Lower lobe of right lung (tissue), 2 donors: ENCODE measurements at regions not wholly inside any gene's neighbourhood (a gene's known extent, or its start where the extent isn't known, plus 50 kb on each side); places are given as distances from the start of the nearest gene placed in this dataset.

Experiments
- ATAC-seq, 2 donors: fragments of 200-7000 bp; cut with Tn5 transposase; one replicate each; pipeline ENCODE4 v1.9.1; 2020 to 2022; ENCODE audit warnings: mild to moderate bottlenecking in 2 of 2, moderate library complexity in 2 of 2
- DNase-seq: peaks from one replicate; pipeline ENCODE4 v3.0.0-alpha.2; 2020
- H3K27ac ChIP-seq: fragments of 200-600 bp; one replicate; pipeline ENCODE4 v1.8.0; 2022
- H3K27me3 ChIP-seq: fragments of 200-600 bp; one replicate; pipeline ENCODE4 v1.8.0; 2022; ENCODE audit warnings: low read depth
- H3K36me3 ChIP-seq: fragments of 200-600 bp; one replicate; pipeline ENCODE4 v1.8.0; 2022; ENCODE audit warnings: mild to moderate bottlenecking
- H3K4me1 ChIP-seq: fragments of 200-600 bp; one replicate; pipeline ENCODE4 v1.8.0; 2022
- H3K4me3 ChIP-seq: fragments of 200-600 bp; one replicate; pipeline ENCODE4 v1.8.0; 2022; ENCODE audit warnings: mild to moderate bottlenecking
- H3K9me3 ChIP-seq: fragments of 200-600 bp; one replicate; pipeline ENCODE4 v1.8.0; 2022
- CTCF ChIP-seq: fragments of 200-600 bp; IDR thresholded peaks from one replicate; pipeline ENCODE4 v1.8.0; 2022; ENCODE audit warnings: antibody characterized with exemption, mild to moderate bottlenecking
- intact Hi-C: fragments of 100-400 bp; cut with DNase I; formaldehyde crosslinking; loops from one replicate; pipeline ENCODE4 v1.11.0; 2022
- donor health status: DM: no; HTN: yes; CAD: no; lungs with severe emphysema.

GRCh38 chr3:195013411-195014361 lies 257.3 kb downstream of the XXYLT1 start:
- H3K4me1 ChIP-seq = peaks cover 12% of the 10 kb centered on the region
- ATAC-seq (no peak), DNase-seq (no peak)
- intact Hi-C loops = no loop called here
- H3K4me3 ChIP-seq = no peak overlapping the region
- no peak for TF ChIP-seq CTCF
- no peaks in the 10 kb centered on the region for H3K36me3 ChIP-seq
- H3K27ac ChIP-seq = no peak overlapping the region
- H3K9me3 ChIP-seq = no peaks in the 10 kb centered on the region
- H3K27me3 ChIP-seq = no peaks in the 10 kb centered on the region

GRCh38 chr3:195015021-195015420 lies 255.9 kb downstream of the XXYLT1 start:
- peaks cover 12% of the 10 kb centered on the region for H3K4me1 ChIP-seq
- no peaks in the 10 kb centered on the region for H3K27me3 ChIP-seq
- no peak overlapping the region for H3K27ac ChIP-seq
- intact Hi-C loops = no loop called here
- DNase-seq (no peak), ATAC-seq (peak in 1 of 2 donors; percentile 23)
- no peak for TF ChIP-seq CTCF
- no peaks in the 10 kb centered on the region for H3K36me3 ChIP-seq
- H3K4me3 ChIP-seq = no peak overlapping the region
- H3K9me3 ChIP-seq = no peaks in the 10 kb centered on the region

GRCh38 chr3:195017151-195017550 lies 253.8 kb downstream of the XXYLT1 start:
- no peak overlapping the region for H3K4me3 ChIP-seq
- H3K4me1 ChIP-seq = peaks cover 12% of the 10 kb centered on the region
- ATAC-seq = no peak
- no peaks in the 10 kb centered on the region for H3K36me3 ChIP-seq
- no peak overlapping the region for H3K27ac ChIP-seq
- H3K9me3 ChIP-seq = no peaks in the 10 kb centered on the region
- TF ChIP-seq CTCF = no peak
- DNase-seq = no peak
- H3K27me3 ChIP-seq = no peaks in the 10 kb centered on the region
- intact Hi-C loops = no loop called here
